Fibroblast of lung (primary cell): ENCODE measurements at regions not wholly inside any gene's neighbourhood (a gene's known extent, or its start where the extent isn't known, plus 50 kb on each side); places are given as distances from the start of the nearest gene placed in this dataset.

Experiments used
- DNase-seq, 2 donors: peaks; one replicate each; pipeline versions ENCODE4 v3.0.0 to v3.0.0-alpha.2; 2010; ENCODE audit warnings: low read depth in 2 of 2
- H2AFZ ChIP-seq: 2 replicates; pipeline ENCODE4 v1.5.1; 2012; ENCODE audit warnings: low read length, control low read depth, inconsistent platforms
- H3K27ac ChIP-seq: 2 replicates; pipeline ENCODE4 v1.5.1; 2011; ENCODE audit warnings: low read length, control low read depth; ENCODE audit not compliant: insufficient read depth
- H3K27me3 ChIP-seq: 2 replicates; pipeline ENCODE4 v1.5.1; 2011; ENCODE audit warnings: mild to moderate bottlenecking, low read length; ENCODE audit not compliant: control insufficient read depth, insufficient read depth
- H3K36me3 ChIP-seq: 2 replicates; pipeline ENCODE4 v1.5.1; 2011; ENCODE audit warnings: low read length; ENCODE audit not compliant: control insufficient read depth, insufficient read depth
- H3K4me1 ChIP-seq: 2 replicates; pipeline ENCODE4 v1.5.1; 2011; ENCODE audit warnings: low read length; ENCODE audit not compliant: control insufficient read depth, insufficient read depth; ENCODE audit errors: extremely low read depth
- H3K4me2 ChIP-seq: 2 replicates; pipeline ENCODE4 v1.5.1; 2011; ENCODE audit warnings: low read length, control low read depth; ENCODE audit not compliant: insufficient read depth; ENCODE audit errors: extremely low read depth
- H3K4me3 ChIP-seq, 4 experiments: fragments of 200-600 bp in 1 of 4; sonication (generic) in 1 of 4; replicated peaks in 1 of 4; 2 replicates each; pipeline ENCODE4 v1.5.1; 2011 to 2016; ENCODE audit warnings: low read length in 4 of 4, low read depth in 3 of 4, mild to moderate bottlenecking in 3 of 4, control low read depth in 2 of 4, inconsistent platforms in 1 of 4, mixed read lengths in 1 of 4; ENCODE audit not compliant: insufficient read depth in 1 of 4; ENCODE audit errors: control extremely low read depth in 1 of 4
- H3K79me2 ChIP-seq: 2 replicates; pipeline ENCODE4 v1.5.1; 2012; ENCODE audit warnings: mild to moderate bottlenecking, low read length, inconsistent platforms; ENCODE audit not compliant: control insufficient read depth, insufficient read depth
- H3K9ac ChIP-seq: 2 replicates; pipeline ENCODE4 v1.5.1; 2011; ENCODE audit warnings: mild to moderate bottlenecking, low read length, control low read depth; ENCODE audit not compliant: insufficient read depth
- H3K9me3 ChIP-seq: 2 replicates; pipeline ENCODE4 v1.5.1; 2012; ENCODE audit warnings: low read depth, low read length; ENCODE audit not compliant: control insufficient read depth, insufficient read depth
- H4K20me1 ChIP-seq: 2 replicates; pipeline ENCODE4 v1.5.1; 2011; ENCODE audit warnings: low read length; ENCODE audit not compliant: control insufficient read depth, insufficient read depth; ENCODE audit errors: extremely low read depth
- EZH2 ChIP-seq: IDR thresholded peaks from 2 replicates; pipeline ENCODE4 v1.5.1; 2012; ENCODE audit warnings: low read length, control low read depth, mild to moderate bottlenecking; ENCODE audit errors: missing control alignments
- TF ChIP-seq, protein P1 (sequence below), 2 donors: IDR thresholded peaks in 1 of 2; conservative IDR thresholded peaks in 1 of 2; 1 replicate in 1 of 2; 2 replicates in 1 of 2; pipeline ENCODE4 v1.5.1; 2011 to 2012; ENCODE audit warnings: low read length in 2 of 2, control low read depth in 1 of 2, inconsistent platforms in 1 of 2, low read depth in 1 of 2, mild to moderate bottlenecking in 1 of 2

DNA sequence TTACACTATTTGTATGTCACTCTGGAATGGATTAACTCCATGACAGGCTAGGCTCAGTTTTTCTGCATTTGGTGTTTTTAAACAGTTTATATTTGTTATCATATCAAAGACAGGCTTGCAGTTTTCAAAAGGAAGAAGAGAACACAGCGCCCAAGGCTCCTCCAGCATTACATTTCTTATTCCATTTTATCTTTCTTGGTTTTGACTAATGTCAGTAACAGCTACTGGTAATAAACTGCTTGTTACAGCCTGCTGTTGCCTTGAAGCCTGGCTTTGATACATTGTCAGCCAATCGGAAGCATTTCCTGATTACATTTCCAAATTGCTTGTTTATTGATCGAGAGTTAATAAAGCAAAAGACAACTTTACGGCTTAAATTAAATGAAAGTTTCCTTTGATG is 166.0 kb upstream of the MDFIC start:
- Histone ChIP-seq H3K27me3 (no peaks in the 10 kb centered on the region), H3K36me3 (no peaks in the 10 kb centered on the region), H3K79me2 (no peaks in the 10 kb centered on the region), H2AFZ (peak overlapping the region; percentile 63), H3K4me1 (no peaks in the 10 kb centered on the region), H3K9ac (no peak overlapping the region), H3K27ac (no peak overlapping the region), H4K20me1 (no peaks in the 10 kb centered on the region), H3K9me3 (no peaks in the 10 kb centered on the region), H3K4me3 (no peak overlapping the region), H3K4me2 (no peak overlapping the region)
- no peak for DNase-seq
- no peak for TF ChIP-seq EZH2
- TF ChIP-seq, protein P1, sequence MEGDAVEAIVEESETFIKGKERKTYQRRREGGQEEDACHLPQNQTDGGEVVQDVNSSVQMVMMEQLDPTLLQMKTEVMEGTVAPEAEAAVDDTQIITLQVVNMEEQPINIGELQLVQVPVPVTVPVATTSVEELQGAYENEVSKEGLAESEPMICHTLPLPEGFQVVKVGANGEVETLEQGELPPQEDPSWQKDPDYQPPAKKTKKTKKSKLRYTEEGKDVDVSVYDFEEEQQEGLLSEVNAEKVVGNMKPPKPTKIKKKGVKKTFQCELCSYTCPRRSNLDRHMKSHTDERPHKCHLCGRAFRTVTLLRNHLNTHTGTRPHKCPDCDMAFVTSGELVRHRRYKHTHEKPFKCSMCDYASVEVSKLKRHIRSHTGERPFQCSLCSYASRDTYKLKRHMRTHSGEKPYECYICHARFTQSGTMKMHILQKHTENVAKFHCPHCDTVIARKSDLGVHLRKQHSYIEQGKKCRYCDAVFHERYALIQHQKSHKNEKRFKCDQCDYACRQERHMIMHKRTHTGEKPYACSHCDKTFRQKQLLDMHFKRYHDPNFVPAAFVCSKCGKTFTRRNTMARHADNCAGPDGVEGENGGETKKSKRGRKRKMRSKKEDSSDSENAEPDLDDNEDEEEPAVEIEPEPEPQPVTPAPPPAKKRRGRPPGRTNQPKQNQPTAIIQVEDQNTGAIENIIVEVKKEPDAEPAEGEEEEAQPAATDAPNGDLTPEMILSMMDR (conservative IDR thresholded peaks at IDR 0.05 in 1 of 2, IDR thresholded peaks at IDR 0.05 in 1 of 2; ENCODE audit: low read depth in 1 of 2, low read length in 2 of 2): no peak

DNA sequence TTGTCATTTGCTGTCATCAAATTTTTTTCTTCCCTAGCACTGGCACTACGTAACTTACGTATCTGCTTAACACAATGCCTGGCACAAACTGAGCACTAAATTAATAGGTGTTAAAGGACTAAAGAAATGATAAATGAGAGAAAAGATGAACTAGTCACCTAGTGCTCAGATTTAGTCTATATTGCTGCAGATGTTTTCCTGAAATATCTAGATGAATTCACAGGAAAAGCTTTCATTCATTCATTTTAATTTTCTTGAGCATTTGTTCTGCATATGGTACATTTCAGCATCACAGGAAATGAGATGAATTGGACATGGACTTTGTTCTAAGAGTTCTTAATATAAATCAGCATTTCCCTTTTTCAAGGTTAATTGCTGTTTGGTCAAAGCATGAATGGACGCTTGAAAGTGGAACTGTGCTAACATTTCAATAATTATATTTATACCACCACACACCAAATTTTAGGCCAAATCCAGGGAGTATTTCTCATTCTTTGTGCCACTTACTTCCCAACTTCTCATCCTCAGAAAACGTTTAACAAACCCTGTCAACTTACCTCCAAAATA is 163.2 kb upstream of the MDFIC start:
- DNase-seq: no peak
- Histone ChIP-seq H3K4me2 (no peak overlapping the region), H3K36me3 (no peaks in the 10 kb centered on the region), H3K79me2 (no peaks in the 10 kb centered on the region), H4K20me1 (no peaks in the 10 kb centered on the region), H3K4me3 (no peak overlapping the region), H3K9ac (no peak overlapping the region), H3K27ac (no peak overlapping the region), H3K27me3 (no peaks in the 10 kb centered on the region), H3K9me3 (no peaks in the 10 kb centered on the region), H3K4me1 (no peaks in the 10 kb centered on the region), H2AFZ (no peak overlapping the region)
- TF ChIP-seq EZH2: no peak
- TF ChIP-seq, protein P1 (conservative IDR thresholded peaks at IDR 0.05 in 1 of 2, IDR thresholded peaks at IDR 0.05 in 1 of 2; ENCODE audit: low read depth in 1 of 2, low read length in 2 of 2): no peak

DNA sequence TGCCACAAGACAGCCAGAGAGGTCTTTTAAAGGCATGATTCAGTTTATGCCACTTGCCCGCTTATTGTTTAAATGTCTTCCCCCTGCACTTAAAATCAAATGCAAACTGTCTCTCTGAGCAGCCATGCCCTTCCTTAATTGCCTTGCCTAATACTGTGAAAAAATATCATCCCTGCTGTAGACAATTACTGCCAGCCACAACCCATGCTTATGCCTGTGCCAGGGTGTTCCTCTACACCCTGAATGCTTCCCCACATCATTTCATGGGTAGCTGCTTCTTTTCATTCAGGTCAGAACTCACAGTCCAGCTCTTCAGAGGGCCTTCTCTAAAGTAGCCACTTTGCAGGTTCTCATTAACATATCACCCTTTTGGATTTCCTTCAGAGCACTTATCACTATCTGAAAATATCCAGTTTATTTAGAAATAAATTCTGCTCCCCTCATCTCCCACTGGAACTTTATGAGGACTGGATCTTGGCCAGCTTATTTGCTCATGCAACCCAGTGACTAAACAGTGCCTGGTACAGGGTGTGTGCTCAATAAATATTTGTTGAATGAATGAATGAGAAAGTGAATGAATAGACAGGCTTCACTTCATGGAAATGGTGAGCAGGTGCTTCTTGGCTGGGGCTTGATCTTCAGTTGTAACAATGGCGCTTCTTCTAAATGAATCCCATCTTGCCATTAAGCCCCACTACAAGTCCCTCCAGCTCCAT is 162.4 kb upstream of the MDFIC start:
- Histone ChIP-seq H3K27me3 (no peaks in the 10 kb centered on the region), H3K4me3 (no peak overlapping the region), H3K79me2 (no peaks in the 10 kb centered on the region), H3K4me1 (no peaks in the 10 kb centered on the region), H3K9ac (no peak overlapping the region), H3K4me2 (no peak overlapping the region), H3K9me3 (no peaks in the 10 kb centered on the region), H4K20me1 (no peaks in the 10 kb centered on the region), H2AFZ (no peak overlapping the region), H3K36me3 (no peaks in the 10 kb centered on the region), H3K27ac (no peak overlapping the region)
- TF ChIP-seq, protein P1 (conservative IDR thresholded peaks at IDR 0.05 in 1 of 2, IDR thresholded peaks at IDR 0.05 in 1 of 2; ENCODE audit: low read depth in 1 of 2, low read length in 2 of 2): no peak
- TF ChIP-seq EZH2: no peak
- peak; percentile 0 to 22 for DNase-seq
